ENCODE measurements at regions not wholly inside any gene's neighbourhood (a gene's known extent, or its start where the extent isn't known, plus 50 kb on each side); places are given as distances from the start of the nearest gene placed in this dataset.

DNA sequence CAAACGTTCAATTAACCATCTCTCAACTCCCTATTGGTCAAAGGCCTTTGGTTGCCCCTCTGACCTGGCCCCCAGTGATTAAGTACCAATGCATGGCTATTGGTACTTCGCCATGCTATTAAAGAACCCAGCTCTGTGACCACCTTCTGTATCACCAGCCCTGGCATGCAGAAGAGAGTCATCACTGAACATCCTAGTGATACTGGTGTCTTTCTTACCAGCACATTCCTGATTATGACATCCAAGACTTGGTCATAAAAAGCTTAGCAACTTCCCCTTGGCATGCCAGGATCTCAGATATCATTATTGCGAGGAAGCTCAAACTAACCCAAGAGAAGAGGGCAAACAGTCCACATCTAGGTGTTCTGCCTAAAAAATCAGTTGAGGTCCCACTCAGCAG, 122.3 kb upstream of the OTUD4 start:
- no peaks in the 10 kb centered on the region for H3K9me3 ChIP-seq
- no peaks in the 10 kb centered on the region for H3K27me3 ChIP-seq
- no peak for ATAC-seq
- 86 to 87% (median 87%) methylated on average over 3 of the region's 3 CpGs for WGBS, 4 donors
- intact Hi-C loops (cut with DNase I) = no loop called here
- no peak overlapping the region for H3K4me3 ChIP-seq
- no peaks in the 10 kb centered on the region for H3K36me3 ChIP-seq
- H3K4me1 ChIP-seq = peaks cover 0 to 8% (median 0%) of the 10 kb centered on the region in 12 donors
- TF ChIP-seq, protein P1, sequence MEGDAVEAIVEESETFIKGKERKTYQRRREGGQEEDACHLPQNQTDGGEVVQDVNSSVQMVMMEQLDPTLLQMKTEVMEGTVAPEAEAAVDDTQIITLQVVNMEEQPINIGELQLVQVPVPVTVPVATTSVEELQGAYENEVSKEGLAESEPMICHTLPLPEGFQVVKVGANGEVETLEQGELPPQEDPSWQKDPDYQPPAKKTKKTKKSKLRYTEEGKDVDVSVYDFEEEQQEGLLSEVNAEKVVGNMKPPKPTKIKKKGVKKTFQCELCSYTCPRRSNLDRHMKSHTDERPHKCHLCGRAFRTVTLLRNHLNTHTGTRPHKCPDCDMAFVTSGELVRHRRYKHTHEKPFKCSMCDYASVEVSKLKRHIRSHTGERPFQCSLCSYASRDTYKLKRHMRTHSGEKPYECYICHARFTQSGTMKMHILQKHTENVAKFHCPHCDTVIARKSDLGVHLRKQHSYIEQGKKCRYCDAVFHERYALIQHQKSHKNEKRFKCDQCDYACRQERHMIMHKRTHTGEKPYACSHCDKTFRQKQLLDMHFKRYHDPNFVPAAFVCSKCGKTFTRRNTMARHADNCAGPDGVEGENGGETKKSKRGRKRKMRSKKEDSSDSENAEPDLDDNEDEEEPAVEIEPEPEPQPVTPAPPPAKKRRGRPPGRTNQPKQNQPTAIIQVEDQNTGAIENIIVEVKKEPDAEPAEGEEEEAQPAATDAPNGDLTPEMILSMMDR (IDR thresholded peaks at IDR 0.05) = no peak
- no peak for TF ChIP-seq POLR2A (IDR thresholded peaks at IDR 0.05)
- no peak overlapping the region for H3K27ac ChIP-seq
- DNase-seq = no peak

DNA sequence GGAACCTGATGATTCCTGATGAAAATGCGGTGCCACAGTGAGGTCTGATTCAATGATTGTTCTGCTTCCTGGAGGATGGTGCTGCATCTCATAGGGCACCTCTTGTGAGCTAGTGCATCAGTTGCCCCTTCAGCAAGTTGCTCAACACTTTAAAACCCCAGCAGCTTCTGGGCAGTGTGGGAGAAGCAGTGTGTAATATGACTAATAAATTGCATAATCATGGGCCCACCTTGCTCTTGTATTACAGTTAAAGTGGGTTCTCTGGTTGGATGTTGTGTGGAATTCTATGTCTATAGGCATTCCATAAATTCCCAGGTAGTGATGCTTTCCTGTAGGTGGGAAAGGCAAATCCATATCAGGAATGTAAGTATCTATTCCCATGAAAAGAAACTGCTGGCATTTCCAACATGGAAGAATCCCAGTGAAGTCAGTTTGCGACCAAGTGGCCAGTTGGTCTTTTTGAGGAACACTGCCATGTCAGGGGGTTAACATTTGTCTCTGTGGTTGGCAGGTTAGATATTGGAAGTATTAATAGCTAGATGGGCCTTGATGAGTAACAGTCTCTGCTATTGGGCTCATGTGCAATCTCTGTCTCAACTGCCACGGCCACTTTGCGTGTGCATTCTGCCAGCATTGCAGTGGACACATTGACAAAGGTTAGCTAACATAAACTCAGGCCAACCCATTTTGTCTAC, 121.1 kb upstream of the OTUD4 start:
- no peak for TF ChIP-seq POLR2A (IDR thresholded peaks at IDR 0.05)
- TF ChIP-seq, protein P1 (IDR thresholded peaks at IDR 0.05) = no peak
- no peak for ATAC-seq
- no peak overlapping the region for H3K27ac ChIP-seq
- no peaks in the 10 kb centered on the region for H3K27me3 ChIP-seq
- H3K36me3 ChIP-seq = no peaks in the 10 kb centered on the region
- intact Hi-C loops (cut with DNase I) = no loop called here
- peaks cover 0 to 8% (median 0%) of the 10 kb centered on the region in 12 donors for H3K4me1 ChIP-seq
- DNase-seq = no peak
- H3K4me3 ChIP-seq = no peak overlapping the region
- H3K9me3 ChIP-seq = no peaks in the 10 kb centered on the region
- 98 to 100% (median 100%) methylated on average over 4 of the region's 4 CpGs for WGBS, 4 donors

DNA sequence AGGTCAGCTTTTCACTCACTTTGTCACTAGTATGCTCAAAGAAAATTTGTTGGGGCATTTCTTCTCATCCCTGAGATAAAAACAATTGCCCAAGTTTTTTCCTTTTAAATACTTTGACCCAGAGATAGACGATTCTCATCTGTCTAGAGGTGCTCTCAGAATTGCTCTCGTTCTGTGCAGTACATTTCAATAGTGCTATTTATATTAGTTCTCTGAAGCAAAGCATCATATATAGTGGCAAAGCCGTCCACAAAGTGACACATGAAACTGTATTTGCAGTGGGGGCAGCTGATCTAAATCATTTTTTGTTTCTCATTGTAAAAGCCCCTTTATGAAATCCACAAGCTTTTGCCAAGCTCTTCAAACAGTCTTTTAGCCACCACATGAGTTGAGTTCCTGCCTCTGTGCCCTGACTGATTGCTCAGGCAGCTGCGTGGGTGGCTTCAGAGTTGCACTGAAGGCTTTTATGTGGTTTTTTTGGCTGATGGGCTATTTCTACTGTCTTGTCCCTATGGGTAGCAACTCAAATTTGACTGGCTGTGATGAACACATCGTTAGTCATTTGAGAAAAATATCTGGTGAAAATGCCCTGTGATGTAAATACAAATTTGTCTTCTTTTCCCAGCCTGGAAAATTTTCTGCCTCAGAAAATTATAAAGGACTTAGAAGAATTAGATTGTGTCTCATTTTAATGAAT, 119.1 kb upstream of the OTUD4 start:
- no peak overlapping the region for H3K27ac ChIP-seq
- H3K4me1 ChIP-seq = peaks cover 0 to 8% (median 0%) of the 10 kb centered on the region in 12 donors
- no peaks in the 10 kb centered on the region for H3K9me3 ChIP-seq
- no peaks in the 10 kb centered on the region for H3K36me3 ChIP-seq
- H3K27me3 ChIP-seq = no peaks in the 10 kb centered on the region
- intact Hi-C loops (cut with DNase I) = no loop called here
- H3K4me3 ChIP-seq = no peak overlapping the region
- WGBS, 4 donors = 59 to 72% (median 69%) methylated on average over 5 of the region's 5 CpGs
- ATAC-seq (no peak), DNase-seq (no peak)
- no peak for TF ChIP-seq POLR2A (IDR thresholded peaks at IDR 0.05)
- TF ChIP-seq, protein P1 (IDR thresholded peaks at IDR 0.05) = no peak

DNA sequence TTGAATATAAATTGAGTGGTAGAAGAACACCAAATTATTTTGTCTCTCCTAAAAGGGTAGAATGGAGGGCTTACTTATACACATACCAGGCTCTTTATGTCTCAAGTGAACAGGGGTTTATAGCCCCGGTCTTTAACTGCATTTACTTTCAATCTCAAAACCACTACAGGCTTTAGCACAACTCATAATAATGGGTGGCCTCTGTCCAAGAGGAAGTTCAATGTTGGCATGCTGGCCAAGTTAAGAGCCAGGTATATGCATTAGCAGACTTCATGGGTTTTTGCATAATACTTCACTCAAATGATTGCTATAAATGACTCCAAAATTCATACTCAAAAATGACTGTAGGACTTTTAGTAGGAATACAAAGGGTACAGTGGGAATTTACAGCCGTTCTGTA, 118.5 kb upstream of the OTUD4 start:
- H3K9me3 ChIP-seq = no peaks in the 10 kb centered on the region
- H3K27me3 ChIP-seq = no peaks in the 10 kb centered on the region
- H3K4me1 ChIP-seq = peaks cover 0 to 8% (median 0%) of the 10 kb centered on the region in 12 donors
- no peak overlapping the region for H3K27ac ChIP-seq
- ATAC-seq = no peak
- TF ChIP-seq, protein P1 (IDR thresholded peaks at IDR 0.05) = no peak
- no peak for TF ChIP-seq POLR2A (IDR thresholded peaks at IDR 0.05)
- no peaks in the 10 kb centered on the region for H3K36me3 ChIP-seq
- H3K4me3 ChIP-seq = no peak overlapping the region
- intact Hi-C loops (cut with DNase I) = no loop called here
- DNase-seq = no peak
- 51 to 62% (median 53%) methylated on average over 2 of the region's 2 CpGs for WGBS, 4 donors

Data from heart left ventricle (tissue), 16 donors.